HCT116 (cell line): ENCODE measurements at regions not wholly inside any gene's neighbourhood (a gene's known extent, or its start where the extent isn't known, plus 50 kb on each side); places are given as distances from the start of the nearest gene placed in this dataset.

Experiments used
- ATAC-seq: fragments of 200-7000 bp; cut with Tn5 transposase; 2 replicates; pipeline ENCODE4 v1.9.1; 2020; ENCODE audit warnings: mild to moderate bottlenecking, moderate library complexity
- BruUV-seq: library from RNA; stranded (reverse); fragments of 400-500 nt; replicated peaks from 2 replicates; lab custom pipeline; 2021; lab: Mats Ljungman, UMichigan
- CTCF ChIA-PET: fragments of 300-600 bp; sonication (Branson Sonifier 250); formaldehyde crosslinking; loops from one replicate; lab custom pipeline; 2021; ENCODE audit warnings: antibody characterized with exemption; lab: Charles Lee
- POLR2A ChIA-PET: fragments of 300-600, 350-600 bp; sonication (Branson Sonifier 250); formaldehyde crosslinking; loops from one replicate; lab custom pipeline; 2021; ENCODE audit warnings: antibody characterized with exemption; lab: Charles Lee
- RAD21 ChIA-PET, 2 experiments: fragments of 300-600 bp; sonication (Branson Sonifier 250); formaldehyde crosslinking; loops; one replicate each; lab custom pipeline; 2023; ENCODE audit warnings: low total read pairs in 2 of 2; ENCODE audit not compliant: uncharacterized antibody in 2 of 2, unreplicated experiment in 2 of 2, low non-redundant PET in 1 of 2; lab: Charles Lee
- DNase-seq: peaks from one replicate; pipeline ENCODE4 v3.0.0-alpha.2; 2010; ENCODE audit warnings: low read depth, low spot score
- H2AFZ ChIP-seq: fragments of 200-600 bp; shearing (Covaris generic), sonication (generic); 2 replicates; pipeline ENCODE4 v1.6.1; 2017; ENCODE audit warnings: low read depth, mixed run types, mixed read lengths, antibody characterized with exemption, low read length; ENCODE audit not compliant: poor library complexity, severe bottlenecking
- H3K27ac ChIP-seq: 2 replicates; pipeline ENCODE4 v1.5.1; 2012; ENCODE audit warnings: low read depth, low read length
- H3K27me3 ChIP-seq: fragments of 200-600 bp; sonication (generic); 2 replicates; pipeline ENCODE4 v1.6.1; 2016; ENCODE audit warnings: mixed run types, low read length, mixed read lengths; ENCODE audit not compliant: insufficient read depth
- H3K36me3 ChIP-seq, 2 experiments: fragments of 200-500 bp in 1 of 2; fragments of 200-600 bp in 1 of 2; sonication (Bioruptor generic) in 1 of 2; sonication (generic) in 1 of 2; 2 replicates each; pipeline versions ENCODE4 v1.5.1 to v1.6.1; 2014 to 2016; ENCODE audit warnings: low read length in 2 of 2, inconsistent platforms in 1 of 2, mixed read lengths in 1 of 2, mixed run types in 1 of 2; ENCODE audit not compliant: insufficient read depth in 2 of 2, control insufficient read depth in 1 of 2
- H3K4me1 ChIP-seq, 2 experiments: fragments of 200-600 bp in 1 of 2; sonication (generic) in 1 of 2; 2 replicates each; pipeline versions ENCODE4 v1.5.1 to v1.6.1; 2012 to 2017; ENCODE audit warnings: low read length in 2 of 2, inconsistent platforms in 1 of 2, mild to moderate bottlenecking in 1 of 2, mixed read lengths in 1 of 2, mixed run types in 1 of 2, moderate library complexity in 1 of 2; ENCODE audit not compliant: insufficient read depth in 2 of 2, control insufficient read depth in 1 of 2
- H3K4me2 ChIP-seq: fragments of 200-600 bp; sonication (generic); 2 replicates; pipeline ENCODE4 v1.6.1; 2017; ENCODE audit warnings: mixed run types, low read length, mixed read lengths
- H3K4me3 ChIP-seq, 2 experiments: fragments of 200-600 bp in 1 of 2; sonication (generic) in 1 of 2; replicated peaks in 1 of 2; 2 replicates each; pipeline ENCODE4 v1.5.1; 2011 to 2016; ENCODE audit warnings: low read length in 2 of 2, control low read depth in 1 of 2, low read depth in 1 of 2, mild to moderate bottlenecking in 1 of 2, mixed read lengths in 1 of 2, mixed run types in 1 of 2
- H3K79me2 ChIP-seq: fragments of 200-600 bp; sonication (generic); 2 replicates; pipeline ENCODE4 v1.6.1; 2017; ENCODE audit warnings: mild to moderate bottlenecking, mixed run types, low read length, moderate library complexity, mixed read lengths; ENCODE audit not compliant: insufficient read depth
- H3K9ac ChIP-seq: fragments of 200-600 bp; sonication (generic); 2 replicates; pipeline ENCODE4 v1.6.1; 2016; ENCODE audit warnings: low read length, mixed read lengths
- H3K9me2 ChIP-seq: fragments of 200-600 bp; sonication (generic), shearing (Covaris generic); 2 replicates; pipeline ENCODE4 v1.6.1; 2017; ENCODE audit warnings: mixed run types, mild to moderate bottlenecking, moderate library complexity; ENCODE audit not compliant: insufficient read depth
- H3K9me3 ChIP-seq, 2 experiments: fragments of 200-500 bp in 1 of 2; fragments of 200-600 bp in 1 of 2; sonication (Bioruptor generic) in 1 of 2; sonication (generic) in 1 of 2; 2 replicates each; pipeline ENCODE4 v1.6.1; 2014 to 2017; ENCODE audit warnings: low read length in 2 of 2, mixed read lengths in 2 of 2, inconsistent platforms in 1 of 2, low read depth in 1 of 2, mild to moderate bottlenecking in 1 of 2, mixed run types in 1 of 2, moderate library complexity in 1 of 2; ENCODE audit not compliant: control insufficient read depth in 1 of 2, insufficient read depth in 1 of 2
- H4K20me1 ChIP-seq: fragments of 200-600 bp; sonication (generic), shearing (Covaris generic); 2 replicates; pipeline ENCODE4 v1.6.1; 2017; ENCODE audit warnings: mixed run types, mild to moderate bottlenecking, moderate library complexity; ENCODE audit not compliant: insufficient read depth
- CBX3 ChIP-seq: IDR thresholded peaks from 2 replicates; pipeline ENCODE4 v1.6.1; 2012; ENCODE audit warnings: low read depth
- CEBPB ChIP-seq: IDR thresholded peaks from 2 replicates; pipeline ENCODE4 v1.6.1; 2012; ENCODE audit warnings: low read depth
- EGR1 ChIP-seq: IDR thresholded peaks from 2 replicates; pipeline ENCODE4 v1.6.1; 2012; ENCODE audit warnings: low read depth
- EZH2 ChIP-seq: fragments of 200-600 bp; sonication (generic); IDR thresholded peaks from 2 replicates; pipeline ENCODE4 v1.6.1; 2017; ENCODE audit warnings: antibody characterized with exemption, mixed run types
- EZH2phosphoT487 ChIP-seq: fragments of 200-600 bp; IDR thresholded peaks from 2 replicates; pipeline ENCODE4 v1.6.1; 2018; ENCODE audit warnings: antibody characterized with exemption, borderline replicate concordance
- POLR2A ChIP-seq: IDR thresholded peaks from 2 replicates; pipeline ENCODE4 v1.7.0; 2011; ENCODE audit warnings: borderline replicate concordance; ENCODE audit not compliant: insufficient read depth, insufficient read length; ENCODE audit errors: extremely low read depth
- POLR2AphosphoS5 ChIP-seq: IDR thresholded peaks from 2 replicates; pipeline ENCODE4 v1.6.1; 2011; ENCODE audit warnings: mild to moderate bottlenecking, low read depth, low read length, moderate library complexity
- RAD21 ChIP-seq: IDR thresholded peaks from 2 replicates; pipeline ENCODE4 v1.6.1; 2012; ENCODE audit warnings: low read depth, mild to moderate bottlenecking
- SIN3A ChIP-seq: IDR thresholded peaks from 2 replicates; pipeline ENCODE4 v1.6.1; 2012; ENCODE audit warnings: low read depth
- SP1 ChIP-seq: IDR thresholded peaks from 2 replicates; pipeline ENCODE4 v1.6.1; 2012; ENCODE audit warnings: low read depth
- ZNF274 ChIP-seq: fragments of 200-500 bp; sonication (Bioruptor generic); IDR thresholded peaks from 2 replicates; pipeline ENCODE4 v1.6.1; 2014; ENCODE audit warnings: mild to moderate bottlenecking, low read depth, low read length, inconsistent platforms
- intact Hi-C: fragments of 100-400 bp; cut with micrococcal nuclease; formaldehyde crosslinking; loops from 2 replicates; pipeline ENCODE4 v1.10.0; 2022
- TF ChIP-seq, protein P1 (sequence below): IDR thresholded peaks from 2 replicates; pipeline ENCODE4 v1.6.1; 2012
- TF ChIP-seq, protein P2 (sequence below): IDR thresholded peaks from 2 replicates; pipeline ENCODE4 v1.6.1; 2012; ENCODE audit warnings: low read depth

DNA sequence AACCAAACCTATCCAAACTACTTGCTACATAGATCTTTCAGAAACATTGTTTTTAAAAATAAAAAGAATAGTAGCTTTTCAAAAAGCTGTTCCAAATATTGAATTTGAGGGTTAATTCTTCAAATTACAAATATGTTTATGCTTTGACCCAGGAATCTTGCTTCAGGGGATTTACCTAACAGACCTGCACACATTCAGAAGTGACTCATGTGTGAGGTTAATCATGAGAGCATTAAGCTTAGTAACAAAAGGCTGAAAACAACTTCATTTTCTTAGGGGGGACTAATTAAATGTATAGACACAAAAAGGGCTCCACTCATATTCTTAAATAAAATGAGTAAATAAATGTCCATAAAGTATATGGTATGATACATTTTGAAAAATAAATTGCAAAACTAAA, 672.4 kb upstream of the FLRT2 start:
- H3K4me2 ChIP-seq = no peak overlapping the region
- H2AFZ ChIP-seq = no peak overlapping the region
- ChIA-PET CTCF (no interaction called here), POLR2A (no interaction called here), RAD21 (no interaction called here)
- no peak for DNase-seq
- no peak overlapping the region for H3K27ac ChIP-seq
- H3K79me2 ChIP-seq = no peaks in the 10 kb centered on the region
- no peaks in the 10 kb centered on the region for H3K9me2 ChIP-seq
- no peak overlapping the region for H3K9ac ChIP-seq
- H3K36me3 ChIP-seq = no peaks in the 10 kb centered on the region
- H3K4me3 ChIP-seq = no peak overlapping the region
- peaks cover 5 to 22% of the 10 kb centered on the region in 2 experiments; a peak in 2 of 4 replicates for H3K9me3 ChIP-seq
- no peaks in the 10 kb centered on the region for H4K20me1 ChIP-seq
- H3K4me1 ChIP-seq = no peaks in the 10 kb centered on the region
- no peak for ATAC-seq
- intact Hi-C loops = no loop called here
- TF ChIP-seq EGR1 (no peak), EZH2phosphoT487 (no peak), EZH2 (no peak)
- no TSS peak for BruUV-seq
- no peaks in the 10 kb centered on the region for H3K27me3 ChIP-seq

DNA sequence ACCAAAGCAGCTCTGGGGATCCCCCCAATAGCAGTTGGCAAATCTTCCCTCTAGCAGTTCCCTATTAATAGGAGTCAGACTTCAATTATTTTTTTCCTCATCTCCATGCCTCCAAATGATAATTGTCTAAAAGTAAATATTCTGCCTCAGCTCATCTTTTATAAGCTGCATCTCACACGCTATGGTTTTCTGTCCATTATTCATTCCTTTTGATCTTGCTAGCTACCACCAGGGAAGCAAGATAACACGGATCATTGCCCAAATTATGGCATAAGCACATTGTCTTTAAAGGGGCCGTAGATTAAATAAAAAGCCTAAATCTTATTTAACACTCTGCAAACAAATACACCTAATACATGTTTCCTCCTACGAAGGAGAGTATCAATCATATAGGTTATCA, 670.8 kb upstream of the FLRT2 start:
- H3K27me3 ChIP-seq = no peaks in the 10 kb centered on the region
- intact Hi-C loops = no loop called here
- no peaks in the 10 kb centered on the region for H3K4me1 ChIP-seq
- TF ChIP-seq EZH2phosphoT487 (no peak), CBX3 (no peak), SIN3A (no peak), POLR2AphosphoS5 (no peak), ZNF274 (no peak), RAD21 (no peak), POLR2A (no peak), SP1 (no peak), EZH2 (no peak), EGR1 (no peak), CEBPB (no peak)
- TF ChIP-seq, protein P1, sequence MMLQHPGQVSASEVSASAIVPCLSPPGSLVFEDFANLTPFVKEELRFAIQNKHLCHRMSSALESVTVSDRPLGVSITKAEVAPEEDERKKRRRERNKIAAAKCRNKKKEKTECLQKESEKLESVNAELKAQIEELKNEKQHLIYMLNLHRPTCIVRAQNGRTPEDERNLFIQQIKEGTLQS = no peak
- TF ChIP-seq, protein P2, sequence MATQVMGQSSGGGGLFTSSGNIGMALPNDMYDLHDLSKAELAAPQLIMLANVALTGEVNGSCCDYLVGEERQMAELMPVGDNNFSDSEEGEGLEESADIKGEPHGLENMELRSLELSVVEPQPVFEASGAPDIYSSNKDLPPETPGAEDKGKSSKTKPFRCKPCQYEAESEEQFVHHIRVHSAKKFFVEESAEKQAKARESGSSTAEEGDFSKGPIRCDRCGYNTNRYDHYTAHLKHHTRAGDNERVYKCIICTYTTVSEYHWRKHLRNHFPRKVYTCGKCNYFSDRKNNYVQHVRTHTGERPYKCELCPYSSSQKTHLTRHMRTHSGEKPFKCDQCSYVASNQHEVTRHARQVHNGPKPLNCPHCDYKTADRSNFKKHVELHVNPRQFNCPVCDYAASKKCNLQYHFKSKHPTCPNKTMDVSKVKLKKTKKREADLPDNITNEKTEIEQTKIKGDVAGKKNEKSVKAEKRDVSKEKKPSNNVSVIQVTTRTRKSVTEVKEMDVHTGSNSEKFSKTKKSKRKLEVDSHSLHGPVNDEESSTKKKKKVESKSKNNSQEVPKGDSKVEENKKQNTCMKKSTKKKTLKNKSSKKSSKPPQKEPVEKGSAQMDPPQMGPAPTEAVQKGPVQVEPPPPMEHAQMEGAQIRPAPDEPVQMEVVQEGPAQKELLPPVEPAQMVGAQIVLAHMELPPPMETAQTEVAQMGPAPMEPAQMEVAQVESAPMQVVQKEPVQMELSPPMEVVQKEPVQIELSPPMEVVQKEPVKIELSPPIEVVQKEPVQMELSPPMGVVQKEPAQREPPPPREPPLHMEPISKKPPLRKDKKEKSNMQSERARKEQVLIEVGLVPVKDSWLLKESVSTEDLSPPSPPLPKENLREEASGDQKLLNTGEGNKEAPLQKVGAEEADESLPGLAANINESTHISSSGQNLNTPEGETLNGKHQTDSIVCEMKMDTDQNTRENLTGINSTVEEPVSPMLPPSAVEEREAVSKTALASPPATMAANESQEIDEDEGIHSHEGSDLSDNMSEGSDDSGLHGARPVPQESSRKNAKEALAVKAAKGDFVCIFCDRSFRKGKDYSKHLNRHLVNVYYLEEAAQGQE = no peak
- H3K4me2 ChIP-seq = no peak overlapping the region
- RAD21 ChIA-PET = no interaction called here
- H3K79me2 ChIP-seq = no peaks in the 10 kb centered on the region
- POLR2A ChIA-PET = no interaction called here
- H3K9me2 ChIP-seq = no peaks in the 10 kb centered on the region
- H2AFZ ChIP-seq = no peak overlapping the region
- no TSS peak for BruUV-seq
- ATAC-seq (no peak), DNase-seq (no peak)
- no peaks in the 10 kb centered on the region for H4K20me1 ChIP-seq
- CTCF ChIA-PET = no interaction called here
- no peak overlapping the region for H3K4me3 ChIP-seq
- H3K9ac ChIP-seq = no peak overlapping the region
- H3K36me3 ChIP-seq = no peaks in the 10 kb centered on the region
- H3K27ac ChIP-seq = no peak overlapping the region
- peaks cover 5 to 25% of the 10 kb centered on the region in 2 experiments; a peak in 2 of 4 replicates for H3K9me3 ChIP-seq
